H1 (cell line): ENCODE measurements at regions not wholly inside any gene's neighbourhood (a gene's known extent, or its start where the extent isn't known, plus 50 kb on each side); places are given as distances from the start of the nearest gene placed in this dataset.
"Not testable (repeated sequence)": the region's sequence is repeated elsewhere in the genome, so short reads cannot be mapped to it uniquely, and the experiment has no call there.

Experiments used
- CTCF ChIA-PET: fragments of 300-600 bp; sonication (Branson Sonifier 250); formaldehyde crosslinking; loops from one replicate; lab custom pipeline; 2021; ENCODE audit not compliant: partially characterized antibody; lab: Charles Lee
- POLR2A ChIA-PET: fragments of 300-600 bp; sonication (Branson Sonifier 250); formaldehyde crosslinking; loops from one replicate; lab custom pipeline; 2021; ENCODE audit warnings: inconsistent platforms; ENCODE audit not compliant: partially characterized antibody; lab: Charles Lee
- DNase-seq, 2 experiments: peaks; one replicate each; pipeline versions ENCODE4 v3.0.0 to v3.0.0-alpha.2; 2010 to 2022; ENCODE audit warnings: low spot score in 2 of 2, low read depth in 1 of 2, mixed read lengths in 1 of 2
- FAIRE-seq: peaks from 2 replicates; lab custom pipeline; 2011; peaks lifted over from hg19 to GRCh38; lab: Jason Lieb, UNC
- H2AFZ ChIP-seq: 2 replicates; pipeline ENCODE4 v1.8.1; 2012; ENCODE audit warnings: low read length, inconsistent platforms
- H2AK5ac ChIP-seq: 2 replicates; pipeline ENCODE4 v1.6.1; 2013; ENCODE audit warnings: low read depth, low read length
- H2BK120ac ChIP-seq: replicated peaks from 2 replicates; pipeline ENCODE3; 2013; ENCODE audit warnings: low read depth, low read length, inconsistent platforms
- H2BK12ac ChIP-seq: 2 replicates; pipeline ENCODE4 v1.6.1; 2013; ENCODE audit warnings: low read depth, low read length
- H2BK15ac ChIP-seq: 2 replicates; pipeline ENCODE4 v1.6.1; 2013; ENCODE audit warnings: low read length
- H2BK20ac ChIP-seq: 2 replicates; pipeline ENCODE4 v1.6.1; 2013; ENCODE audit warnings: low read length
- H2BK5ac ChIP-seq: 2 replicates; pipeline ENCODE4 v1.6.1; 2013; ENCODE audit warnings: low read depth, low read length
- H3K14ac ChIP-seq: 2 replicates; pipeline ENCODE4 v1.6.1; 2013; ENCODE audit warnings: inconsistent platforms; ENCODE audit not compliant: insufficient read length
- H3K18ac ChIP-seq: 2 replicates; pipeline ENCODE4 v1.6.1; 2013; ENCODE audit warnings: low read length; ENCODE audit errors: extremely low read depth
- H3K23ac ChIP-seq: 2 replicates; pipeline ENCODE4 v1.6.1; 2013; ENCODE audit warnings: inconsistent platforms; ENCODE audit not compliant: insufficient read length
- H3K23me2 ChIP-seq: 2 replicates; pipeline ENCODE4 v1.6.1; 2013; ENCODE audit warnings: low read depth, low read length
- H3K27ac ChIP-seq: 2 replicates; pipeline ENCODE4 v1.6.1; 2011; ENCODE audit warnings: low read depth, low read length, inconsistent platforms
- H3K27me3 ChIP-seq, 4 experiments: replicated peaks in 1 of 4; 1 replicate in 1 of 4; 2 replicates in 3 of 4; pipeline versions ENCODE4 v1.6.1 to v1.8.1; 2011 to 2013; ENCODE audit warnings: low read length in 3 of 4, mild to moderate bottlenecking in 3 of 4, inconsistent platforms in 2 of 4, mixed read lengths in 2 of 4, moderate library complexity in 1 of 4; ENCODE audit not compliant: control insufficient read depth in 3 of 4, insufficient read depth in 3 of 4; ENCODE audit errors: extremely low read depth in 1 of 4
- H3K36me3 ChIP-seq, 4 experiments: 2 replicates each; pipeline versions ENCODE4 v1.6.1 to v1.8.1; 2011 to 2013; ENCODE audit warnings: mild to moderate bottlenecking in 4 of 4, low read length in 3 of 4, moderate library complexity in 2 of 4, control low read depth in 1 of 4, inconsistent platforms in 1 of 4; ENCODE audit not compliant: insufficient read depth in 4 of 4, control insufficient read depth in 2 of 4
- H3K4ac ChIP-seq: replicated peaks from 2 replicates; pipeline ENCODE3; 2013; ENCODE audit warnings: low read length, low read depth, mixed read lengths, inconsistent platforms; ENCODE audit not compliant: insufficient read length
- H3K4me1 ChIP-seq, 4 experiments: replicated peaks in 1 of 4; 1 replicate in 1 of 4; 2 replicates in 3 of 4; pipeline versions ENCODE4 v1.6.1 to v1.8.1; 2011 to 2013; ENCODE audit warnings: low read length in 3 of 4, inconsistent platforms in 2 of 4, mixed read lengths in 1 of 4; ENCODE audit not compliant: insufficient read depth in 4 of 4, control insufficient read depth in 3 of 4
- H3K4me2 ChIP-seq, 2 experiments: 2 replicates each; pipeline versions ENCODE4 v1.6.1 to v1.8.1; 2011 to 2013; ENCODE audit warnings: low read depth in 2 of 2, low read length in 2 of 2, control low read depth in 1 of 2, inconsistent platforms in 1 of 2, mild to moderate bottlenecking in 1 of 2; ENCODE audit not compliant: insufficient read depth in 1 of 2
- H3K4me3 ChIP-seq, 4 experiments: fragments of 200-600, 300-600 bp in 1 of 4; sonication (generic), shearing (Covaris generic), sonication (Bioruptor Twin) in 1 of 4; 2 replicates each; pipeline versions ENCODE4 v1.5.1 to v1.8.1; 2011 to 2016; ENCODE audit warnings: low read length in 4 of 4, low read depth in 3 of 4, control low read depth in 2 of 4, inconsistent platforms in 2 of 4, mild to moderate bottlenecking in 2 of 4, mixed read lengths in 1 of 4, moderate library complexity in 1 of 4; ENCODE audit not compliant: insufficient read depth in 2 of 4; ENCODE audit errors: extremely low read depth in 1 of 4
- H3K56ac ChIP-seq: replicated peaks from 2 replicates; pipeline ENCODE3; 2013; ENCODE audit warnings: low read depth, mild to moderate bottlenecking, mixed read lengths, low read length, inconsistent platforms; ENCODE audit not compliant: insufficient read length
- H3K79me1 ChIP-seq: 2 replicates; pipeline ENCODE4 v1.6.1; 2013; ENCODE audit warnings: low read depth, low read length, control low read depth
- H3K79me2 ChIP-seq, 2 experiments: 2 replicates each; pipeline versions ENCODE4 v1.6.1 to v1.8.1; 2012 to 2013; ENCODE audit warnings: low read length in 2 of 2, mild to moderate bottlenecking in 2 of 2, inconsistent platforms in 1 of 2; ENCODE audit not compliant: insufficient read depth in 2 of 2, control insufficient read depth in 1 of 2
- H3K9ac ChIP-seq, 4 experiments: replicated peaks in 1 of 4; 1 replicate in 1 of 4; 2 replicates in 3 of 4; pipeline versions ENCODE4 v1.6.1 to v1.8.1; 2011 to 2013; ENCODE audit warnings: low read depth in 3 of 4, low read length in 3 of 4, control low read depth in 2 of 4, mild to moderate bottlenecking in 2 of 4, moderate library complexity in 2 of 4, inconsistent platforms in 1 of 4; ENCODE audit errors: extremely low read depth in 1 of 4
- H3K9me3 ChIP-seq, 2 experiments: 2 replicates each; pipeline versions ENCODE4 v1.6.1 to v1.8.1; 2012 to 2013; ENCODE audit warnings: mild to moderate bottlenecking in 2 of 2, moderate library complexity in 2 of 2, control low read depth in 1 of 2, inconsistent platforms in 1 of 2, low read depth in 1 of 2, low read length in 1 of 2, mixed read lengths in 1 of 2; ENCODE audit not compliant: insufficient read depth in 2 of 2
- H4K20me1 ChIP-seq, 2 experiments: replicated peaks in 1 of 2; 2 replicates each; pipeline versions ENCODE3 to v1.8.1; 2011 to 2013; ENCODE audit warnings: inconsistent platforms in 2 of 2, low read length in 2 of 2, mild to moderate bottlenecking in 1 of 2; ENCODE audit not compliant: insufficient read depth in 2 of 2, control insufficient read depth in 1 of 2
- H4K5ac ChIP-seq: 2 replicates; pipeline ENCODE4 v1.6.1; 2013; ENCODE audit warnings: low read length, low read depth, mixed read lengths, inconsistent platforms; ENCODE audit not compliant: insufficient read length
- H4K8ac ChIP-seq: 2 replicates; pipeline ENCODE4 v1.8.0; 2013; ENCODE audit warnings: mild to moderate bottlenecking, moderate library complexity, low read length, inconsistent platforms; ENCODE audit not compliant: insufficient read depth; ENCODE audit errors: extremely low read depth
- H4K91ac ChIP-seq: replicated peaks from 2 replicates; pipeline ENCODE3; 2013; ENCODE audit warnings: low read length, mixed read lengths, inconsistent platforms; ENCODE audit not compliant: insufficient read length
- WGBS, 2 experiments: shearing (Covaris generic) in 1 of 2; methylation state at CpG; one replicate each; pipeline versions ENCODE4 v1.1.6 to v1.1.7; 2013 to 2015; ENCODE audit warnings: low lambda C conversion rate in 2 of 2, mixed read lengths in 2 of 2, inconsistent platforms in 1 of 2, low coverage in 1 of 2, missing lambda C conversion rate in 1 of 2; ENCODE audit not compliant: insufficient replicate concordance in 2 of 2, insufficient coverage in 1 of 2, insufficient read length in 1 of 2; ENCODE audit errors: extremely low coverage in 1 of 2, missing lambda C conversion rate in 1 of 2; 5-methylcytosine and 5-hydroxymethylcytosine counted together

DNA sequence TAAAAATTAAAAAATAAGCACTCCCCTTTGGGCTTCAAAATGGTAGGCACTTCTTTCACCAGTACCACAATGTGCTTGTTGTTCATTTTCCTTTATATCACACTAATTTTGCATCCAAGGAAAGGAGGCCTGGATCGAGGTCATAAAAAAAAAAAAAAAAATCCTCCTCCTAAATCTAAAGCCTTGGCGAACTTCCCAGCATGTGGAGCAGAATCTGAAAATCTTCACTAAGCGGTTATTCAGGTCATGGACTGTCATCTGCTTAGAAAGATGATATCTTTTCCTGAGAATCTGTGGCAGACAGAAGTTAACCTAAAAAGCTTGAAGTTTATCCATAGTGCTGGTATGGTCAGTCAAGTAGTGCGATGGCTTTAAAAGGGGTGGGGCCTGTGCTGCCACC is 64.2 kb upstream of the SFTPD start:
- H3K27ac ChIP-seq, H3K14ac ChIP-seq, H3K4ac ChIP-seq, H4K91ac ChIP-seq, H3K18ac ChIP-seq, DNase-seq, H2AK5ac ChIP-seq, H3K27me3 ChIP-seq, H3K23me2 ChIP-seq, H3K23ac ChIP-seq, H2BK20ac ChIP-seq, H2BK12ac ChIP-seq, H2AFZ ChIP-seq, H2BK120ac ChIP-seq, H2BK5ac ChIP-seq, POLR2A ChIA-PET, H3K79me1 ChIP-seq, H4K5ac ChIP-seq, H3K36me3 ChIP-seq, H2BK15ac ChIP-seq, H4K8ac ChIP-seq, H4K20me1 ChIP-seq, H3K9ac ChIP-seq, H3K4me3 ChIP-seq, H3K9me3 ChIP-seq, H3K56ac ChIP-seq, H3K4me2 ChIP-seq, H3K79me2 ChIP-seq: not testable (repeated sequence)
- peaks cover 0 to 19% (median 5%) of the 10 kb centered on the region in 4 experiments; a peak in 5 of 7 replicates for H3K4me1 ChIP-seq
- CTCF ChIA-PET, result interaction anchor here (1.2 kb wide), 1 partner anchor 34 kb away, joined by 3 read pairs; no protein-coding TSS in a partner anchor
- WGBS, 2 experiments, result 91% methylated on average over 4 of the region's 4 CpGs; no CpG with 5 or more reads in 1 of the 2 experiments
- peak; percentile 28 for FAIRE-seq

DNA sequence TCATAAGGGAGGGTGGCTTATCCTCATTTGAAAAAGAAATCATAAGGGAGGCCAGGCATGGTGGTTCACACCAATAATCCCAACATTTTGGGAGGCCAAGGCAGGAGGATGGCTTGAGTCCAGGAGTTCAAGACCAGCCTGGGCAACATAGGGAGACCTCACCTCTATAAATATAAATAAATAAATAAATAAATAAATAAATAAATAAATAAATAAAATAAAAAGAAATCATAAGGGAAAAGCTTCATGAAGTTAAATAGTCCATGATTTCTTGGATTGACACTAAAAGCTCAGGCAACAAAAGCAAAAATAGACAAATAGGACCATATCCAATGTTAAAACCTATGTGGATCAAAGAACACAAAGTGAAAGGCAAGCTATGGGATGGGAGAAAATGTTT is 62.2 kb upstream of the SFTPD start:
- H3K23ac ChIP-seq, H3K4me2 ChIP-seq, H3K9ac ChIP-seq, H3K23me2 ChIP-seq, H3K9me3 ChIP-seq, H2AFZ ChIP-seq, H2BK20ac ChIP-seq, H3K27me3 ChIP-seq, H2AK5ac ChIP-seq, DNase-seq, H3K56ac ChIP-seq, H3K79me1 ChIP-seq, H2BK15ac ChIP-seq, POLR2A ChIA-PET, H3K4me3 ChIP-seq, H3K27ac ChIP-seq, H3K79me2 ChIP-seq, H2BK12ac ChIP-seq, H4K20me1 ChIP-seq, H3K4ac ChIP-seq, H4K91ac ChIP-seq, H3K36me3 ChIP-seq, H3K18ac ChIP-seq, FAIRE-seq, H2BK120ac ChIP-seq, H2BK5ac ChIP-seq, H4K8ac ChIP-seq, CTCF ChIA-PET, H4K5ac ChIP-seq, H3K14ac ChIP-seq: not testable (repeated sequence)
- H3K4me1 ChIP-seq, result peaks cover 0 to 15% (median 3%) of the 10 kb centered on the region in 4 experiments; a peak in 5 of 7 replicates
